Astrocyte of the cerebellum (primary cell): ENCODE measurements at regions not wholly inside any gene's neighbourhood (a gene's known extent, or its start where the extent isn't known, plus 50 kb on each side); places are given as distances from the start of the nearest gene placed in this dataset.

Source experiments
- DNase-seq: peaks from one replicate; pipeline ENCODE4 v3.0.0-alpha.2; 2011; ENCODE audit warnings: low read depth
- H3K4me3 ChIP-seq: 2 replicates; pipeline ENCODE4 v1.5.1; 2011; ENCODE audit warnings: mild to moderate bottlenecking, low read depth, low read length, moderate library complexity
- in situ Hi-C: cut with HindIII; loops from 2 replicates; pipeline ENCODE4 v1.10.0; 2017; ENCODE audit warnings: low sequenced_read_pairs
- TF ChIP-seq, protein P1 (sequence below): IDR thresholded peaks from 2 replicates; pipeline ENCODE4 v1.5.1; 2012; ENCODE audit warnings: low read length, low read depth, moderate library complexity, mild to moderate bottlenecking; ENCODE audit errors: missing control alignments

- TF ChIP-seq, protein P1, sequence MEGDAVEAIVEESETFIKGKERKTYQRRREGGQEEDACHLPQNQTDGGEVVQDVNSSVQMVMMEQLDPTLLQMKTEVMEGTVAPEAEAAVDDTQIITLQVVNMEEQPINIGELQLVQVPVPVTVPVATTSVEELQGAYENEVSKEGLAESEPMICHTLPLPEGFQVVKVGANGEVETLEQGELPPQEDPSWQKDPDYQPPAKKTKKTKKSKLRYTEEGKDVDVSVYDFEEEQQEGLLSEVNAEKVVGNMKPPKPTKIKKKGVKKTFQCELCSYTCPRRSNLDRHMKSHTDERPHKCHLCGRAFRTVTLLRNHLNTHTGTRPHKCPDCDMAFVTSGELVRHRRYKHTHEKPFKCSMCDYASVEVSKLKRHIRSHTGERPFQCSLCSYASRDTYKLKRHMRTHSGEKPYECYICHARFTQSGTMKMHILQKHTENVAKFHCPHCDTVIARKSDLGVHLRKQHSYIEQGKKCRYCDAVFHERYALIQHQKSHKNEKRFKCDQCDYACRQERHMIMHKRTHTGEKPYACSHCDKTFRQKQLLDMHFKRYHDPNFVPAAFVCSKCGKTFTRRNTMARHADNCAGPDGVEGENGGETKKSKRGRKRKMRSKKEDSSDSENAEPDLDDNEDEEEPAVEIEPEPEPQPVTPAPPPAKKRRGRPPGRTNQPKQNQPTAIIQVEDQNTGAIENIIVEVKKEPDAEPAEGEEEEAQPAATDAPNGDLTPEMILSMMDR, result peak; percentile 31
- in situ Hi-C loops, result no loop called here
- no peak for DNase-seq
- no peak overlapping the region for H3K4me3 ChIP-seq
These were observed 803.8 kb downstream of the ADGRL2 start for GRCh38 chr1:82604524-82604923.

- H3K4me3 ChIP-seq, result no peak overlapping the region
- in situ Hi-C loops, result no loop called here
- TF ChIP-seq, protein P1, result no peak
- DNase-seq, result no peak
These were observed 799.6 kb downstream of the ADGRL2 start for GRCh38 chr1:82600314-82600713.

DNA sequence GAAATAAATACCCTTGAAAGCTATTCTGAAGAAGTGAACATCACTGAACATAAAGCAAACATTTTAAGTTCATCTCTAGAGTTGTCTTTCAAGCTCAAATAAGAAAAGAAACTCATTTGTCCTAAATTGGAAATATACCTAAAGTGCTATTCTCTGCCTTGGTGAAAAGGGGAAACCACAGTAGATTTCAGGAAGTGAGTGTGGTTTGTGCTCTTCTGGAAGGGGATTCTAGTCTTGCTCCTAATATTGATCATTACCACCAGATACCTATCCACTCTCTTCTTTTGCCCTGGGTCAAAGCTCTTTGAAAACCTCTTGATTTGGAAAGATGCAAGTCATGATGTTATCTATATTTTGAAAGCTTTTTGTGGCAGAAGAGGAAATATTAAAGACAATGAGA is 798.1 kb downstream of the ADGRL2 start:
- TF ChIP-seq, protein P1, result no peak
- DNase-seq, result no peak
- in situ Hi-C loops, result no loop called here
- no peak overlapping the region for H3K4me3 ChIP-seq

DNA sequence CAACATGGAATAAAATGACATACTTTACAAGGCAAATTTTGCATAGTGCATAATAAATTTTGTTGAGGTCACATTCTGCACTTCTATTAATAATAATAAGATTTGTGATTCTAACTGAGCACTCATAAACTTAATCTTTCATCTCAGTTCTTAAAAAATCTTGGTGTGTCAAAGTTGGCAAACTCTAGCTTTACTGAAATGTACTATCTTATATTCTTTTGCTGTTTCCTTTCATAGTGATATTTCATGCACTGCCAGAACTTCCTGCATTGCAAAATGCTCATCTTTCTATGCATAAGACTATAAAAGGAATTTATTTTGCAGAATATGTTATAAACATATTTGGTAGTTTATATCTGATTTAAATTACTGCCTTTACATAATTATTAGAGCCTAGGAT is 797.6 kb downstream of the ADGRL2 start:
- TF ChIP-seq, protein P1, result no peak
- in situ Hi-C loops, result no loop called here
- no peak for DNase-seq
- H3K4me3 ChIP-seq, result no peak overlapping the region

DNA sequence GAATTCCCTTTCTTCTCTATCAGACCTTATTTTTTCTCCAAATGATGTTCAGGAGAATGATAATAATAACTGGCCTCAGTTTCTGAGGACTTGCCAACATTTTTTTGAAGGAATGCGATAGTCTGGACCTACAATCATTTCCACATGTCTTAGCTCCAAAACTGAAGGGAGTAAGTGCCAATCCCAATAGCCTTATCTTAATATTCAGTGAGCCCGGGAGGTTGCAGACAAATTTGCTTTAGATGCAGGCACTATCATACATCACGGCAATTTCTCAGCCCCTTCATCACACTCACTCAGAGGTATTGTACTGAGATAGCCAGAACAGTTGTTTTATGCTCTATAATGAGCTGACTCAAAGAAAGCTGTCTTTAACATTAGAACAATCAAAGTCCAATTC is 796.9 kb downstream of the ADGRL2 start:
- H3K4me3 ChIP-seq, result no peak overlapping the region
- TF ChIP-seq, protein P1, result no peak
- DNase-seq, result no peak
- in situ Hi-C loops, result no loop called here

- in situ Hi-C loops, result no loop called here
- DNase-seq, result no peak
- H3K4me3 ChIP-seq, result no peak overlapping the region
- TF ChIP-seq, protein P1, result no peak
These were observed 796.4 kb downstream of the ADGRL2 start for GRCh38 chr1:82597141-82597540.

DNA sequence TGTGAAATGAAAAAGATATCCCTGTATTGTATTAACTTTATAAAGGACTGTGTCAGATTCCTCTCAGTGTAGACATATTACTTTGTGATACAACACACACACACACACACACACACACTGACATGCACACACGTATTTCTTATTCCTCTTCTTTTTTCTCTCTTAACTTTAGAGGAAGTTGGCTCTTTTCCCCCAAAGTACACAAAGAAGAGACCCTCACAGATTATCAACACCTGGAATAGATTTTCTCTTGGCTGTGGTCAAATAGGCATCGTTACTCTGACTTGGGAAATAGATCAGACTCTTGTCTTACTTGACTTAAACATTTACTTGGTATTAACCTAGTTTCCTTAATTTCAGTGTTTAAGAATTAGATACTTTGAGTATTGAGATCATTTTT is 792.8 kb downstream of the ADGRL2 start:
- H3K4me3 ChIP-seq, result no peak overlapping the region
- TF ChIP-seq, protein P1, result no peak
- in situ Hi-C loops, result no loop called here
- DNase-seq, result no peak
